Amygdala (tissue), 56 donors: ENCODE measurements at regions not wholly inside any gene's neighbourhood (a gene's known extent, or its start where the extent isn't known, plus 50 kb on each side); places are given as distances from the start of the nearest gene placed in this dataset.

Experiments used
- DNase-seq, 56 donors: peaks; one replicate each; lab custom pipeline; 2025; lab: John Stamatoyannopoulos, UW

- DNase-seq = no peak
Observed at GRCh38 chr2:198316852-198317396, 512.5 kb downstream of the PLCL1 start.

GRCh38 chr2:198315791-198316630 lies 511.6 kb downstream of the PLCL1 start:
- DNase-seq = no peak

DNA sequence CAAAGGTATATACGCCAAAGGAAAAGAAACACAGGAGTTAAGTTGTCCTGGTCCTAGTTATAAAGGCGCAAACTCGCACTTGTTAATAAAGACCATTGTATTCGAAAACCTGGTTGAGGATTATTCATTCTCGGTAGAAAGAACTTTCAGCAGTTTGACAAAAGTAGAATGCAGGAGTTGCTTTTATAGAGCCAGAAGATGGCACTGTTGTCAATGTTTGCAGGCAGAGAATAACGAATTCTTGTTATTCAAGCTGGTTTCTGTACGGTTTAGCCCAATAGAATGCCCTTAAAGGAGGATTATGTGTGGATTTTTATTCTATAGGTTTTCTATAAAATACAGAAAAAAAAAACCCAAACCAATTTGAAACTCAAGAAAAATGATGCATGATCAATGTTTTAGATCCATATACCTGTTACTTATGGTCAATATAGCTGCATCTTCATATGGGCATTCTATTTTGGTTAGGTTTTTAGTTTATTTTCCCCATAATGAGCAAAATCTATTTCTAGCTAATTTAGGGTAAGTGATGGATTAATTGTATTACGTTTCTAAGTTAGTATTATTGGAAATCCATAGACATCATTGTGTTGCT lies 510.3 kb downstream of the PLCL1 start:
- peak in 7 of 56 donors; percentile 1 to 66 (median 7) for DNase-seq

DNA sequence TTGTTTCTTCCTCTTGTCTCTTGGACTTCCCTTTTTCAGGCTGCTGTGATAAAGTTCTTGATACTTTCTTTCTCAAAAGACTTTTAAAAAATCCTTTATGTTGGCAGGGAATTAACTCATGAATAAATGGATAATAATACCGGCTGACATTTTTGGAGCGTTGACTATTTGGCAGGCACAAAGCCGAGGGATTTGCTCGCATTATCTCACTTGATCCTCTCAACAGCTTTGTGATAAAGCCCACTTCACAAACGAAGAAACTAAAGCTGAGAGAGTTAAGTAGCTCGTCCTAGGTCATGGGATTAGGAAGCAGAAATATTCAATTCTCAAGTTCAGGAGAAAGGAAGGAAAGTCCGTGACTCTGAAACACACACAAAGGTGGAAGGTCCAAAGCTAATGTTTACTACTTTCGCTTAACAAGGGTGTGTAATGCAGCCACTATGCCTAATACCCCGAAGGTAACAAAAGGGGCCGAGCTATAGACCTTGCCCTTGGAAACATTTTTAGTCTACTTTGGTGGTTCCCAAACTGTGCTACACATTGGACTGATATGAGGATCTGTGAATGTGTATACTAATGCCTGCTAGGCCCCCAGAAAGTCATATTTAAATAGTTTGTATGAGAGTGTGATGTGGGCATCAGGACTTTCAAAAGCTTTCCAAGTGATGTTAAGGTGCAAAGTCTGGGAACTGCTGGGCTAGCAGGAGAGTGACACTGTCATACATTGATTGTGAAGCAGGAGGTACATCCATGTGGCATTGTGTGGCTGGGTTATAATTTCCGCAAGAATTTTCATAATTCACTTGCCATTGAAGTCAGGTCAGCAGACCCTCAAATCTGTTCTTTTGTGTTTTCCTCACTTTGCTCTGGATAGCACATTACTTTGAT lies 508.4 kb downstream of the PLCL1 start:
- no peak for DNase-seq

GRCh38 chr2:198311020-198311419 lies 506.6 kb downstream of the PLCL1 start:
- no peak for DNase-seq

DNA sequence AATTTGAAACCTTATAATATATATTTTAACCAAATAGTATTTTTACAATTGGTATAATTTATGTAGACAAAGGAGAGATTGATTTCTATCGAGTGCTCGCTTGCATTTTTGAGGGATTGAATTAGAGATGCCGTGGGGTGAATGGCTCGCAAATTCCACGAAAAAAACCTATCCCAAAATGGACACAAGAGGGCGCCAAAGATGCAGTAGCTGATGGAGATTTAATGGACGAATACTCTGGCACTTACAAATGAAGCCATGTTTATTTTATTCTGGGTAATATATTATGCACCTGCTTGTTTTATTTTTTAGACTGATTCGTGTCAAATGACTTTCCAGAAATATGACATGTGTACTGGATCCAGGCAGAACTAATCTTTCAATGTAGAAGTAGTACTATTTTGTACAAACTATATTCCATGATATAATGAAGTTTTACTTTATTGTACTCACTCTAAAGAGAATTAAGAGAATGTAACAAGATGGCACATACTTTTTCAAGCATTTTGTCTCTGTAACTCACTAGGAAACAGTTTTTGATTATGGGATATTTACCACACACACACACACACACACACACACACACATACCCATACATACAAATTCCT lies 505.4 kb downstream of the PLCL1 start:
- DNase-seq = peak in 24 of 56 donors; percentile 1 to 77 (median 14)

- DNase-seq = no peak
Observed at GRCh38 chr2:198309081-198309480, 504.7 kb downstream of the PLCL1 start.

DNA sequence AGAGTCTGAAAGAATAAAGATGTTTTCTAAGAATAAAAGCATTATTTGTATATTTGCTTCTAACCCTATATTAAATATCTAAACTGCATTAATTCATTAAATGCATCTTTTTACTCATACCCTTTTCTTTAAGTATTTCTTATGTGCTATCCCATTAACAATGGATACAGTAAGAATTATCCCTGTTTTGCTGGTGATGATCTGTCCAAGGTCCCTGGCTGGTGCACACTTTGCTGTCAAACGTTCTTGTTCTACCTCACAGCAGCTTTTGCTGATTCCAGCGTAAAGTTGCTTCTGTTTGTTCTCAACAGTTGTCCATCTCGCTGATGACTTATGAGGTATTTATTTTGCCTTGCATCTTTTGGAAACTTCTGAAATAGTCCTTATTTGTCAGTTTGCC lies 504.0 kb downstream of the PLCL1 start:
- no peak for DNase-seq

- DNase-seq = no peak
Observed at GRCh38 chr2:198307093-198307492, 502.7 kb downstream of the PLCL1 start.

DNA sequence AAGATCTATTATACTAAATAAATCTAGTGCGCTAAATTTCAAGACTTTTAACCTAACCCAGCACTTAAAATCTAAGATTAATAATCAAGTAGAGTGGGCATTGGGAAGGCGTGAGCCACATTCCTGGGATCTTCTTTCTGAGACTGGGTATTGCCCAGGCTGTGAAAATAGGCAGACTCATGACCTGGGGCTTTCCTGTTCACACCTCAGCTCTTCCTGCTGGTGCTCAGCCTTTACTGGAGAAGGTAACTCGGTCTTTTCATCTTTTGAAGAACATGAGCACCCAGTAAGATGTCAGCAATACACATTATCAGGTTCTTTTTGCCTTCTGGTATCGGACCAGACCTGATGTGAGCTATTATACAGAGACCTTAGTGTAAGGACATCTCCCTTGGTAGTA lies 500.5 kb downstream of the PLCL1 start:
- DNase-seq = no peak

DNA sequence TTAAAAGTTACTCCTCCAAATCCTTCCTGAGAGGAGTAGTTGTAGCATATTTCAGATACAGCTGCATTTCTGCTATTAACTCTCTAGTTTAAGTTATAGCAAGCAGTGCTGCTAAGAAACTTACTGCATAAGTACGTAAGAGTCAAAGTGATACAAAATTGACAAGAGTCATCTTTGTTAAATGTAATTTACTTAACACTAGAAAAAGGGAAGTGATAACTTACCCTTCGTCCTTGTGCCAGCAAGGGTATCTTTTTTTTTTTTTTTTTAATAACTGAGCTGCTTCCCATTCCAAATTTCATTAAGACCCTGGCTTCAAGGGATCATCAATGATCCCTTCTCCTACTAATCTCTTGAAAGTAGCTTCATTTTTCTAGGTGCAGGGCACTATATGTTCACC lies 493.0 kb downstream of the PLCL1 start:
- no peak for DNase-seq

DNA sequence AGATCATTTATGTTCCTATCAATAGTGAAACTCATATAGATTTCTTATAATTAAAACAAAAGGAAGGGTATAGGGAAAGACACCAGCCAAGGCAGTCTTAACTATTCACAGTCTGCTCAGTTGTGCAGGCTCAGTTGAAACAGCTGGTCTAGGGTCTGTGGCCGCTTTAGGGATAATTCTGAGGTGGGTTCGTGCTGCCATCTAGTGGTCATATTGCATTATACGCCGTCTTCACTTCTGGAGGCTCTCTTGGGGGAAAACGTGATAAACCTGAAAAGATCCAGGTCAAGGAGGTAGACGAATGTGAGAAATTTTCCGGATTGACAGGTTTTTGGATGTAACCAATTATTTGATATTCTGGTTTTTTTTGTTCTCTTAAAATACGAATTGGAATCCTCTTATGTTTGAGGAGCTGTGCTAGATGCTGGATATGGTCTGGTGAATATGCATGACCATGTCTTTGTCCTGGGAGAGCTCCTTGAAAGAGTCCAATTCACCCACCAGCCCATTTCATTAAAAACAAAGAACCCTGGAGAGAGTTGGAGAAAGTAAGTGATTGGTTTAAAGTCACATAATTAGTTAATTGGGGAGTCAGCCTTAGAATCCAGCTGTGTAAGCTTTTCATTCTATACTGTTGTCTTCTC lies 492.4 kb downstream of the PLCL1 start:
- DNase-seq = peak in 42 of 56 donors; percentile 2 to 81 (median 32)

- DNase-seq = no peak
Observed at GRCh38 chr2:198293281-198293680, 488.9 kb downstream of the PLCL1 start.

DNA sequence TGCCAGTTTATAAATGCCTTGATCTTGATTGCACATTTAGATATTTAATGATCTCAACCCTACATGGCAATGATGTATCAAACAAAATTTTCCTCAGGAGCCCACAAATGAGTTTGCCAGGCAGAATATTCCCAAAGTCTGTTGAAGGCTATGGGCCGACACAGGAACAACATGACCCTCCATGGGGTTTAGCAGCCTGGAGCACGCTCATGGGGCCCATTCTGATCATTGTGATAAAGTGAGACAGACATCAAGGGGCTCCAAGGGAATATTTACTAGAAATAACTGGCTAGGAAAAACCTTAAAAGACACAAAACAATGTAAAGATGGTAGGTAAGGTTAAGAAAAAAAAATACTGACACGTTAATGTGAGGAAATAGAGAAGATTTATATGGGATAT lies 485.4 kb downstream of the PLCL1 start:
- no peak for DNase-seq

GRCh38 chr2:198287706-198288105 lies 483.3 kb downstream of the PLCL1 start:
- DNase-seq = no peak

DNA sequence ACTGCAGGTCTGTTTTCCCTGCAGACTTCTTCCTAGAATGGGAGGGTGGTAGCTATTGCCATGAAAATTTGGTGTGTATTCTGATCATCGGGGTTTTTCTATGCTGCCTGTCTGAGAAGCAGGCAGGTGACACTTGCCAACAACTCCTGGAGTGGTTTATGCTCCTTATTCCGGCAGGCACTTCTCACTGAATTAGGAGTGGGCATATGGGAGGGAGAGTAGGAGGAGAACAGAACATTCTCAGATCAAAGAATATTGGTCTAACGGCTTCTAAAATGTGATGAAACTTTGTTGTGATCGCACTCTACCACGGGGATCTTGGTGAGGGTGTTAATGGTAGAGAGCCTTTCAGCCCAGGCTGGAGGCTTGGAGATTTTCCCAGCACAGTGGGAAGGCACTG lies 480.8 kb downstream of the PLCL1 start:
- DNase-seq = peak in 3 of 56 donors; percentile 3 to 17 (median 7)

- no peak for DNase-seq
Observed at GRCh38 chr2:198283146-198283545, 478.8 kb downstream of the PLCL1 start.

DNA sequence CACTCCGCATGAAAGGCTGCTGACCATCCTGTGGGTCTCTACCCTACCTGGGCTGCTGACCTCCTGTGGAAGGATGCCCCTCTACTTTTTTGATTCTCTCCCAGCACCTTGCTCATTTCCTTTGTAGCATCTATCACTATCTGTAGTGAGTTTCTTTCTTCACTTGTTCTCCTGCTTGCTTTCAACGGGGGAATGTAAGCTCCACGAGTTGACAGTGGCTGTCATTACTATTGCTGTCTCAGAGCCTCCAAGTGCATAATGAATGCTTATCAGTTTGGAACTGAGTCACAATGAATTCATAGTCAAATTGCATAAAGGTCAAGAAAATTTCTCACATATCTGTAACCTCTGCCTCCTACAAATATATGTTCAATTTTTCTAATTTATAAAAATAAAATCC lies 477.7 kb downstream of the PLCL1 start:
- DNase-seq = no peak

DNA sequence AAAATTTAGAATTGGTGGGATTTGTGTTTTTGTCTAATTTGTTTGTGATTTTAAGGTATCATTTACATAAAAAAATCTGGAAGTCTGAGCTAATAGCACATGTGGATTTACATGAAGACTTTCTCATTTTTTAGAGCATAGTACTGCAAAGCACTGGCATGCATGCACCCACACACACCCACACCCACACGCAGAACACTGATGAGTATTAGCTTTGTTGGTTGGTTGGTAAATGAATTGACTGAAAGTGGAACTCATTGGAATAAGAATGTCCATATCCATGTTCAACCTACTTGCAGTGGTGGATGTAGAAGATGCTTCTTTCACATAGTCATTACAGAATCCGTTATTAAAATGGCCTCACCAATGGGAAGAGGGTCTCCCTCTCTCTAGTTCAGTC lies 475.8 kb downstream of the PLCL1 start:
- DNase-seq = no peak

GRCh38 chr2:198279026-198279425 lies 474.6 kb downstream of the PLCL1 start:
- no peak for DNase-seq
